Body of pancreas (tissue), 4 donors: ENCODE measurements at regions not wholly inside any gene's neighbourhood (a gene's known extent, or its start where the extent isn't known, plus 50 kb on each side); places are given as distances from the start of the nearest gene placed in this dataset.
"Not testable (repeated sequence)": the region's sequence is repeated elsewhere in the genome, so short reads cannot be mapped to it uniquely, and the experiment has no call there.

Source experiments
- ATAC-seq: fragments of 150-250 bp; one replicate; pipeline ENCODE4 v1.9.1; 2016
- DNase-seq, 4 donors: peaks; one replicate each; pipeline ENCODE4 v3.0.0-alpha.2; 2019
- H3K27ac ChIP-seq, 4 donors: fragments of 200-600 bp; sonication (generic); 1 replicate in 3 of 4; 2 replicates in 1 of 4; pipeline versions ENCODE4 v1.5.1 to v1.6.1; 2016 to 2019; ENCODE audit warnings: mild to moderate bottlenecking in 1 of 4, mixed read lengths in 1 of 4, moderate library complexity in 1 of 4
- H3K27me3 ChIP-seq, 2 donors: fragments of 200-600 bp; sonication (generic); one replicate each; pipeline ENCODE4 v1.6.0; 2016; ENCODE audit warnings: mild to moderate bottlenecking in 1 of 2
- H3K36me3 ChIP-seq, 2 donors: fragments of 200-600 bp; sonication (generic); replicated peaks in 1 of 2; 2 replicates each; pipeline ENCODE4 v1.5.1; 2016; ENCODE audit warnings: low read depth in 2 of 2; ENCODE audit not compliant: insufficient read depth in 1 of 2
- H3K4me1 ChIP-seq: fragments of 200-600 bp; sonication (generic); one replicate; pipeline ENCODE4 v1.6.0; 2016
- H3K4me3 ChIP-seq, 2 donors: fragments of 200-600 bp; sonication (generic); 1 replicate in 1 of 2; 2 replicates in 1 of 2; pipeline ENCODE4 v1.5.1; 2016 to 2019
- H3K9me3 ChIP-seq, 3 donors: fragments of 200-600 bp; sonication (generic); 1 replicate in 2 of 3; 2 replicates in 1 of 3; pipeline ENCODE4 v1.5.1; 2016
- CTCF ChIP-seq, 7 experiments: fragments of 450-650 bp in 4 of 7; fragments of 200-600 bp in 3 of 7; sonication (generic) in 3 of 7; IDR thresholded peaks; one replicate each; pipeline ENCODE4 v1.5.1; 2016 to 2019; ENCODE audit warnings: antibody characterized with exemption in 7 of 7
- POLR2A ChIP-seq, 3 donors: fragments of 450-650 bp; IDR thresholded peaks; one replicate each; pipeline ENCODE4 v1.6.1; 2016; ENCODE audit warnings: antibody characterized with exemption in 3 of 3, mild to moderate bottlenecking in 2 of 3
- WGBS, 2 donors: methylation state at CpG; one replicate each; pipeline ENCODE4 v1.1.5; 2017; 5-methylcytosine and 5-hydroxymethylcytosine counted together
- intact Hi-C: fragments of 100-400 bp; cut with DNase I; formaldehyde crosslinking; loops from one replicate; pipeline ENCODE4 v1.15.1; 2023

- WGBS, 2 donors, result 70 to 81% methylated on average over 2 of the region's 2 CpGs
- H3K27ac ChIP-seq, result no peak overlapping the region
- intact Hi-C loops, result no loop called here
- H3K36me3 ChIP-seq, result no peaks in the 10 kb centered on the region
- no peaks in the 10 kb centered on the region for H3K9me3 ChIP-seq
- H3K4me3 ChIP-seq, result no peak overlapping the region
- no peaks in the 10 kb centered on the region for H3K4me1 ChIP-seq
- TF ChIP-seq POLR2A (IDR thresholded peaks at IDR 0.05) (no peak), CTCF (IDR thresholded peaks at IDR 0.05) (no peak)
- H3K27me3 ChIP-seq, result no peaks in the 10 kb centered on the region
- DNase-seq (no peak), ATAC-seq (no peak)
Observed at GRCh38 chr6:102763891-102764290, 1370.4 kb downstream of the GRIK2 start.

GRCh38 chr6:102761872-102762271, 1368.4 kb downstream of the GRIK2 start:
- 49 to 50% methylated on average over 4 of the region's 4 CpGs for WGBS, 2 donors
- Histone ChIP-seq H3K4me1 (no peaks in the 10 kb centered on the region), H3K27ac (no peak overlapping the region), H3K27me3 (no peaks in the 10 kb centered on the region), H3K36me3 (no peaks in the 10 kb centered on the region), H3K4me3 (no peak overlapping the region), H3K9me3 (no peaks in the 10 kb centered on the region)
- intact Hi-C loops, result no loop called here
- TF ChIP-seq POLR2A (IDR thresholded peaks at IDR 0.05) (no peak), CTCF (IDR thresholded peaks at IDR 0.05) (no peak)
- ATAC-seq, result no peak
- no peak for DNase-seq

GRCh38 chr6:102759415-102759814, 1365.9 kb downstream of the GRIK2 start:
- Histone ChIP-seq H3K9me3 (no peaks in the 10 kb centered on the region), H3K27ac (no peak overlapping the region), H3K36me3 (no peaks in the 10 kb centered on the region), H3K27me3 (no peaks in the 10 kb centered on the region), H3K4me1 (no peaks in the 10 kb centered on the region), H3K4me3 (no peak overlapping the region)
- no peak for DNase-seq
- ATAC-seq, result no peak
- WGBS, 2 donors, result 68 to 91% methylated on average over 2 of the region's 2 CpGs
- intact Hi-C loops, result no loop called here
- TF ChIP-seq POLR2A (IDR thresholded peaks at IDR 0.05) (no peak), CTCF (IDR thresholded peaks at IDR 0.05) (no peak)

- H3K27ac ChIP-seq, H3K27me3 ChIP-seq, H3K4me1 ChIP-seq, intact Hi-C loops, ATAC-seq, H3K36me3 ChIP-seq, DNase-seq, H3K4me3 ChIP-seq, H3K9me3 ChIP-seq: not testable (repeated sequence)
- 79 to 90% methylated on average over 19 of the region's 19 CpGs for WGBS, 2 donors
Observed at GRCh38 chr6:102758536-102758935, 1365.0 kb downstream of the GRIK2 start.

GRCh38 chr6:102749210-102749971, 1355.9 kb downstream of the GRIK2 start:
- 60 to 68% methylated on average over 2 of the region's 2 CpGs for WGBS, 2 donors
- H3K9me3 ChIP-seq, result no peaks in the 10 kb centered on the region
- H3K4me3 ChIP-seq, result no peak overlapping the region
- H3K4me1 ChIP-seq, result no peaks in the 10 kb centered on the region
- no peak overlapping the region for H3K27ac ChIP-seq
- no peaks in the 10 kb centered on the region for H3K27me3 ChIP-seq
- H3K36me3 ChIP-seq, result no peaks in the 10 kb centered on the region
- TF ChIP-seq POLR2A (IDR thresholded peaks at IDR 0.05) (no peak), CTCF (IDR thresholded peaks at IDR 0.05) (no peak)
- intact Hi-C loops, result no loop called here
- ATAC-seq, result no peak
- no peak for DNase-seq
